HepG2 (cell line): ENCODE measurements at regions not wholly inside any gene's neighbourhood (a gene's known extent, or its start where the extent isn't known, plus 50 kb on each side); places are given as distances from the start of the nearest gene placed in this dataset.

Source experiments
- ATAC-seq: fragments of 200-7000 bp; cut with Tn5 transposase; 3 replicates; pipeline ENCODE4 v1.9.1; 2020; ENCODE audit warnings: mild to moderate bottlenecking, moderate library complexity
- BruUV-seq: library from RNA; stranded (reverse); fragments of 400-500 nt; replicated peaks from 2 replicates; lab custom pipeline; 2021; lab: Mats Ljungman, UMichigan
- CTCF ChIA-PET: fragments of 300-600 bp; formaldehyde crosslinking; extraction: SDS; loops from one replicate; lab custom pipeline; 2021; ENCODE audit warnings: low total read pairs, inconsistent platforms, low intra/inter-chr PET ratio; lab: Yijun Ruan, JAX
- POLR2A ChIA-PET: fragments of 350-600 bp; sonication (Branson Sonifier 250); formaldehyde crosslinking; loops from one replicate; lab custom pipeline; 2020; ENCODE audit warnings: antibody characterized with exemption, inconsistent platforms; lab: Yijun Ruan, JAX
- DNase-seq: peaks from one replicate; pipeline ENCODE4 v3.0.0-alpha.2; 2015; ENCODE audit warnings: low spot score
- FAIRE-seq: peaks from 3 replicates; lab custom pipeline; 2011; peaks lifted over from hg19 to GRCh38; lab: Jason Lieb, UNC
- H2AFZ ChIP-seq: one replicate; pipeline ENCODE4 v1.6.1; 2011; ENCODE audit warnings: low read length, inconsistent platforms
- H3K27ac ChIP-seq: fragments of 300-600 bp; 3 replicates; pipeline ENCODE4 v1.8.0; 2011; ENCODE audit warnings: mixed run types, mild to moderate bottlenecking, mixed read lengths, low read length, inconsistent platforms; ENCODE audit not compliant: insufficient read depth; ENCODE audit errors: extremely low read length
- H3K27me3 ChIP-seq, 2 experiments: fragments of 200-600 bp in 1 of 2; 2 replicates in 1 of 2; 3 replicates in 1 of 2; pipeline versions ENCODE4 v1.6.0 to v1.8.0; 2011; ENCODE audit warnings: low read length in 2 of 2, mild to moderate bottlenecking in 2 of 2, moderate library complexity in 2 of 2, inconsistent platforms in 1 of 2; ENCODE audit not compliant: insufficient read depth in 2 of 2, control insufficient read depth in 1 of 2
- H3K36me3 ChIP-seq, 2 experiments: fragments of 200-600 bp in 1 of 2; replicated peaks in 1 of 2; 2 replicates in 1 of 2; 3 replicates in 1 of 2; pipeline versions ENCODE4 v1.5.1 to v1.8.0; 2011; ENCODE audit warnings: low read length in 2 of 2, inconsistent platforms in 1 of 2; ENCODE audit not compliant: insufficient read depth in 2 of 2, control insufficient read depth in 1 of 2
- H3K4me1 ChIP-seq: 2 replicates; pipeline ENCODE4 v1.5.1; 2012; ENCODE audit warnings: low read length, inconsistent platforms; ENCODE audit not compliant: insufficient read depth
- H3K4me2 ChIP-seq: 2 replicates; pipeline ENCODE4 v1.6.0; 2011; ENCODE audit warnings: low read depth, low read length, inconsistent platforms
- H3K4me3 ChIP-seq, 3 experiments: fragments of 200-600 bp in 1 of 3; sonication (generic), shearing (Covaris generic) in 1 of 3; replicated peaks in 1 of 3; 2 replicates each; pipeline ENCODE4 v1.5.1; 2011 to 2016; ENCODE audit warnings: low read length in 3 of 3, inconsistent platforms in 2 of 3, low read depth in 2 of 3, mild to moderate bottlenecking in 2 of 3, control low read depth in 1 of 3, mixed read lengths in 1 of 3; ENCODE audit not compliant: insufficient read depth in 1 of 3
- H3K79me2 ChIP-seq: one replicate; pipeline ENCODE4 v1.6.1; 2011; ENCODE audit warnings: low read length, inconsistent platforms; ENCODE audit not compliant: insufficient read depth
- H3K9ac ChIP-seq: 2 replicates; pipeline ENCODE4 v1.6.0; 2011; ENCODE audit warnings: mild to moderate bottlenecking, low read depth, low read length, inconsistent platforms; ENCODE audit not compliant: insufficient read depth
- H3K9me3 ChIP-seq: 2 replicates; pipeline ENCODE4 v1.5.1; 2012; ENCODE audit warnings: mild to moderate bottlenecking, low read length
- H4K20me1 ChIP-seq: 2 replicates; pipeline ENCODE4 v1.6.0; 2011; ENCODE audit warnings: inconsistent platforms, mild to moderate bottlenecking, low read length, moderate library complexity; ENCODE audit not compliant: insufficient read depth
- AGO1 ChIP-seq: fragments of 200-400 bp; formaldehyde crosslinking; IDR thresholded peaks from 2 replicates; pipeline ENCODE4 v1.6.1; 2017; ENCODE audit warnings: mild to moderate bottlenecking, low read depth, low read length, moderate library complexity; ENCODE audit not compliant: poor library complexity, severe bottlenecking
- CHCHD3 ChIP-seq: sonication (generic); formaldehyde crosslinking; IDR thresholded peaks from 2 replicates; pipeline ENCODE4 v1.8.0; 2022; ENCODE audit warnings: mild to moderate bottlenecking, missing genetic modification reagents, moderate library complexity
- ESRRA ChIP-seq: sonication (generic); formaldehyde crosslinking; IDR thresholded peaks from 2 replicates; pipeline ENCODE4 v1.5.1; 2020; ENCODE audit warnings: mild to moderate bottlenecking, low read depth, missing genetic modification reagents
- HMG20B ChIP-seq: conservative IDR thresholded peaks from 2 replicates; pipeline ENCODE4 v1.6.1; 2016; ENCODE audit warnings: missing genetic modification reagents, missing compliant biosample characterization
- KDM3A ChIP-seq: IDR thresholded peaks from 2 replicates; pipeline ENCODE4 v1.6.1; 2018; ENCODE audit warnings: low read depth, missing compliant biosample characterization
- MEIS2 ChIP-seq: sonication (generic); formaldehyde crosslinking; IDR thresholded peaks from 2 replicates; pipeline ENCODE4 v1.9.0; 2021; ENCODE audit warnings: mild to moderate bottlenecking, missing genetic modification reagents
- PAWR ChIP-seq: sonication (generic); formaldehyde crosslinking; IDR thresholded peaks from 2 replicates; pipeline ENCODE4 v1.4.0; 2020; ENCODE audit warnings: missing genetic modification reagents, mild to moderate bottlenecking, borderline replicate concordance
- REST ChIP-seq, 2 experiments: IDR thresholded peaks; 2 replicates each; pipeline ENCODE4 v1.6.1; 2011 to 2012; ENCODE audit warnings: low read length in 2 of 2, borderline replicate concordance in 1 of 2, low read depth in 1 of 2, mild to moderate bottlenecking in 1 of 2, moderate library complexity in 1 of 2
- ZBTB7B ChIP-seq: sonication (generic); formaldehyde crosslinking; IDR thresholded peaks from 2 replicates; pipeline ENCODE4 v1.4.0; 2020; ENCODE audit warnings: missing genetic modification reagents
- ZNF121 ChIP-seq: sonication (generic); formaldehyde crosslinking; IDR thresholded peaks from 2 replicates; pipeline ENCODE4 v1.5.0; 2020; ENCODE audit warnings: mild to moderate bottlenecking, missing genetic modification reagents
- ZNF235 ChIP-seq: sonication (generic); formaldehyde crosslinking; IDR thresholded peaks from 2 replicates; pipeline ENCODE4 v1.8.1; 2023; ENCODE audit warnings: mild to moderate bottlenecking, missing genetic modification reagents, borderline replicate concordance
- ZNF318 ChIP-seq: sonication (generic); formaldehyde crosslinking; IDR thresholded peaks from 2 replicates; pipeline ENCODE4 v1.4.0; 2020; ENCODE audit warnings: mild to moderate bottlenecking, missing genetic modification reagents
- ZNF644 ChIP-seq: IDR thresholded peaks from 2 replicates; pipeline ENCODE4 v1.6.1; 2016; ENCODE audit warnings: low read depth
- ZNF883 ChIP-seq: sonication (generic); formaldehyde crosslinking; IDR thresholded peaks from 2 replicates; pipeline ENCODE4 v1.5.1; 2020; ENCODE audit warnings: mild to moderate bottlenecking, missing genetic modification reagents; ENCODE audit errors: not compliant biosample characterization
- WGBS: methylation state at CpG from one replicate; pipeline ENCODE4 v1.1.6; 2017; ENCODE audit warnings: low lambda C conversion rate; 5-methylcytosine and 5-hydroxymethylcytosine counted together
- in situ Hi-C: cut with HindIII; loops from 2 replicates; pipeline ENCODE4 v1.10.0; 2017; ENCODE audit warnings: low pct_unique_long_range_greater_than_20kb; ENCODE audit not compliant: extremely low pct_ligation_motif_present
- intact Hi-C: fragments of 100-400 bp; cut with micrococcal nuclease; formaldehyde crosslinking; loops from one replicate; pipeline ENCODE4 v1.10.0; 2022; ENCODE audit not compliant: unreplicated experiment

GRCh38 chr12:86331457-86331856 lies 75.3 kb upstream of the MGAT4C start:
- ChIA-PET POLR2A (no interaction called here), CTCF (no interaction called here)
- intact Hi-C loops, result no loop called here
- Histone ChIP-seq H3K27ac (no peak overlapping the region), H3K36me3 (no peaks in the 10 kb centered on the region), H3K4me3 (no peak overlapping the region), H3K27me3 (no peaks in the 10 kb centered on the region; a peak in 1 of 5 replicates), H3K9ac (no peak overlapping the region), H3K4me1 (no peaks in the 10 kb centered on the region), H4K20me1 (no peaks in the 10 kb centered on the region), H3K9me3 (no peaks in the 10 kb centered on the region), H2AFZ (no peak overlapping the region), H3K79me2 (no peaks in the 10 kb centered on the region), H3K4me2 (no peak overlapping the region)
- ATAC-seq (no peak), FAIRE-seq (no peak), DNase-seq (no peak)
- WGBS, result 0% methylated on average over 2 of the region's 2 CpGs
- in situ Hi-C loops, result no loop called here
- no TSS peak for BruUV-seq
- no peak for TF ChIP-seq CHCHD3 (CRISPR knock-in tag)
- TF ChIP-seq ZNF121 (CRISPR knock-in tag), result no peak
- TF ChIP-seq ESRRA (CRISPR knock-in tag), result no peak
- TF ChIP-seq ZNF235 (CRISPR knock-in tag), result no peak
- no peak for TF ChIP-seq ZNF318 (CRISPR knock-in tag)
- no peak for TF ChIP-seq PAWR
- no peak for TF ChIP-seq MEIS2 (CRISPR knock-in tag)
- no peak for TF ChIP-seq KDM3A (CRISPR knock-in tag)
- no peak for TF ChIP-seq ZBTB7B
- TF ChIP-seq ZNF883 (CRISPR knock-in tag), result no peak
- no peak for TF ChIP-seq REST (IDR thresholded peaks at IDR 0.05; ENCODE audit: borderline replicate concordance in 1 of 2, low read depth in 1 of 2, low read length in 2 of 2)
- no peak for TF ChIP-seq AGO1
- no peak for TF ChIP-seq HMG20B (CRISPR knock-in tag)
- TF ChIP-seq ZNF644, result no peak
